ENCODE measurements at regions not wholly inside any gene's neighbourhood (a gene's known extent, or its start where the extent isn't known, plus 50 kb on each side); places are given as distances from the start of the nearest gene placed in this dataset.

- DNase-seq: no peak
These were observed 54.7 kb downstream of the GLUD2 start for GRCh38 chrX:121102101-121102500.

GRCh38 chrX:121103381-121103780 is 56.0 kb downstream of the GLUD2 start:
- no peak for DNase-seq

GRCh38 chrX:121106484-121107235 is 59.2 kb downstream of the GLUD2 start:
- DNase-seq: no peak

- DNase-seq: no peak
These were observed 62.6 kb downstream of the GLUD2 start for GRCh38 chrX:121109986-121110385.

- no peak for DNase-seq
These were observed 63.1 kb downstream of the GLUD2 start for GRCh38 chrX:121110536-121110935.

GRCh38 chrX:121114691-121115090 is 67.3 kb downstream of the GLUD2 start:
- no peak for DNase-seq

- DNase-seq: no peak
These were observed 73.5 kb downstream of the GLUD2 start for GRCh38 chrX:121120690-121121605.

GRCh38 chrX:121122332-121122731 is 74.9 kb downstream of the GLUD2 start:
- DNase-seq: no peak

GRCh38 chrX:121128925-121129877 is 81.8 kb downstream of the GLUD2 start:
- no peak for DNase-seq

- no peak for DNase-seq
These were observed 85.3 kb downstream of the GLUD2 start for GRCh38 chrX:121132675-121133074.

- DNase-seq: no peak
These were observed 88.2 kb downstream of the GLUD2 start for GRCh38 chrX:121135488-121136207.

GRCh38 chrX:121146059-121146628 is 98.7 kb downstream of the GLUD2 start:
- no peak for DNase-seq

GRCh38 chrX:121150217-121150616 is 102.8 kb downstream of the GLUD2 start:
- DNase-seq: no peak

- no peak for DNase-seq
These were observed 103.9 kb downstream of the GLUD2 start for GRCh38 chrX:121151293-121151692.

- DNase-seq: no peak
These were observed 107.5 kb downstream of the GLUD2 start for GRCh38 chrX:121154858-121155404.

GRCh38 chrX:121160987-121161386 is 113.6 kb downstream of the GLUD2 start:
- DNase-seq: peak; percentile 38

GRCh38 chrX:121161501-121161933 is 114.1 kb downstream of the GLUD2 start:
- peak; percentile 24 for DNase-seq

- no peak for DNase-seq
These were observed 116.0 kb downstream of the GLUD2 start for GRCh38 chrX:121163443-121163842.

- no peak for DNase-seq
These were observed 118.5 kb downstream of the GLUD2 start for GRCh38 chrX:121165930-121166359.

GRCh38 chrX:121169099-121170035 is 122.0 kb downstream of the GLUD2 start:
- no peak for DNase-seq

Measured in activated CD4-positive, alpha-beta T cell treated with anti-CD3 and anti-CD28 coated beads, Interleukin-2, Interleukin-6, amounts not matched to agents 100 ng/mL and 50 ng/mL, durations not matched to agents 16 hours and 8 hours (primary cell).